PFSK-1 (cell line): ENCODE measurements at regions not wholly inside any gene's neighbourhood (a gene's known extent, or its start where the extent isn't known, plus 50 kb on each side); places are given as distances from the start of the nearest gene placed in this dataset.

Experiments used
- FOXP2 ChIP-seq: optimal IDR thresholded peaks from 2 replicates; pipeline ENCODE3; 2011; ENCODE audit warnings: borderline replicate concordance, control low read depth, inconsistent platforms; ENCODE audit not compliant: insufficient read depth; ENCODE audit errors: extremely low read length, extremely low read depth
- POLR2AphosphoS5 ChIP-seq: IDR thresholded peaks from 2 replicates; pipeline ENCODE4 v1.6.1; 2012; ENCODE audit warnings: low read depth, mild to moderate bottlenecking, control low read depth, low read length, moderate library complexity
- SIN3A ChIP-seq: IDR thresholded peaks from 2 replicates; pipeline ENCODE4 v1.6.1; 2012; ENCODE audit warnings: mild to moderate bottlenecking, low read length, moderate library complexity, borderline replicate concordance; ENCODE audit not compliant: insufficient read depth
- TAF1 ChIP-seq: IDR thresholded peaks from 2 replicates; pipeline ENCODE4 v1.6.1; 2012; ENCODE audit warnings: low read length, control low read depth, borderline replicate concordance; ENCODE audit not compliant: insufficient read depth
- TF ChIP-seq, protein P1 (sequence below), 2 experiments: IDR thresholded peaks; 2 replicates each; pipeline versions ENCODE4 v1.6.1 to v1.8.0; 2011 to 2012; ENCODE audit warnings: low read depth in 2 of 2, low read length in 2 of 2, control low read depth in 1 of 2, inconsistent platforms in 1 of 2, mild to moderate bottlenecking in 1 of 2, moderate library complexity in 1 of 2; ENCODE audit not compliant: insufficient read depth in 1 of 2

- TF ChIP-seq FOXP2, result no peak
- no peak for TF ChIP-seq SIN3A
- TF ChIP-seq, protein P1, sequence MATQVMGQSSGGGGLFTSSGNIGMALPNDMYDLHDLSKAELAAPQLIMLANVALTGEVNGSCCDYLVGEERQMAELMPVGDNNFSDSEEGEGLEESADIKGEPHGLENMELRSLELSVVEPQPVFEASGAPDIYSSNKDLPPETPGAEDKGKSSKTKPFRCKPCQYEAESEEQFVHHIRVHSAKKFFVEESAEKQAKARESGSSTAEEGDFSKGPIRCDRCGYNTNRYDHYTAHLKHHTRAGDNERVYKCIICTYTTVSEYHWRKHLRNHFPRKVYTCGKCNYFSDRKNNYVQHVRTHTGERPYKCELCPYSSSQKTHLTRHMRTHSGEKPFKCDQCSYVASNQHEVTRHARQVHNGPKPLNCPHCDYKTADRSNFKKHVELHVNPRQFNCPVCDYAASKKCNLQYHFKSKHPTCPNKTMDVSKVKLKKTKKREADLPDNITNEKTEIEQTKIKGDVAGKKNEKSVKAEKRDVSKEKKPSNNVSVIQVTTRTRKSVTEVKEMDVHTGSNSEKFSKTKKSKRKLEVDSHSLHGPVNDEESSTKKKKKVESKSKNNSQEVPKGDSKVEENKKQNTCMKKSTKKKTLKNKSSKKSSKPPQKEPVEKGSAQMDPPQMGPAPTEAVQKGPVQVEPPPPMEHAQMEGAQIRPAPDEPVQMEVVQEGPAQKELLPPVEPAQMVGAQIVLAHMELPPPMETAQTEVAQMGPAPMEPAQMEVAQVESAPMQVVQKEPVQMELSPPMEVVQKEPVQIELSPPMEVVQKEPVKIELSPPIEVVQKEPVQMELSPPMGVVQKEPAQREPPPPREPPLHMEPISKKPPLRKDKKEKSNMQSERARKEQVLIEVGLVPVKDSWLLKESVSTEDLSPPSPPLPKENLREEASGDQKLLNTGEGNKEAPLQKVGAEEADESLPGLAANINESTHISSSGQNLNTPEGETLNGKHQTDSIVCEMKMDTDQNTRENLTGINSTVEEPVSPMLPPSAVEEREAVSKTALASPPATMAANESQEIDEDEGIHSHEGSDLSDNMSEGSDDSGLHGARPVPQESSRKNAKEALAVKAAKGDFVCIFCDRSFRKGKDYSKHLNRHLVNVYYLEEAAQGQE (IDR thresholded peaks at IDR 0.05; ENCODE audit: insufficient read depth in 1 of 2, low read depth in 2 of 2, low read length in 2 of 2), result no peak
- TF ChIP-seq POLR2AphosphoS5, result no peak
- no peak for TF ChIP-seq TAF1
Measured at GRCh38 chr11:44404736-44405395, 94.9 kb upstream of the ALX4 start.

- no peak for TF ChIP-seq POLR2AphosphoS5
- TF ChIP-seq TAF1, result no peak
- no peak for TF ChIP-seq FOXP2
- TF ChIP-seq, protein P1 (IDR thresholded peaks at IDR 0.05; ENCODE audit: insufficient read depth in 1 of 2, low read depth in 2 of 2, low read length in 2 of 2), result no peak
- TF ChIP-seq SIN3A, result no peak
Measured at GRCh38 chr11:44407211-44407996, 97.5 kb upstream of the ALX4 start.

GRCh38 chr11:44408141-44408540, 98.2 kb upstream of the ALX4 start:
- TF ChIP-seq TAF1 (no peak), FOXP2 (no peak), POLR2AphosphoS5 (no peak), SIN3A (no peak)
- TF ChIP-seq, protein P1 (IDR thresholded peaks at IDR 0.05; ENCODE audit: insufficient read depth in 1 of 2, low read depth in 2 of 2, low read length in 2 of 2), result no peak

DNA sequence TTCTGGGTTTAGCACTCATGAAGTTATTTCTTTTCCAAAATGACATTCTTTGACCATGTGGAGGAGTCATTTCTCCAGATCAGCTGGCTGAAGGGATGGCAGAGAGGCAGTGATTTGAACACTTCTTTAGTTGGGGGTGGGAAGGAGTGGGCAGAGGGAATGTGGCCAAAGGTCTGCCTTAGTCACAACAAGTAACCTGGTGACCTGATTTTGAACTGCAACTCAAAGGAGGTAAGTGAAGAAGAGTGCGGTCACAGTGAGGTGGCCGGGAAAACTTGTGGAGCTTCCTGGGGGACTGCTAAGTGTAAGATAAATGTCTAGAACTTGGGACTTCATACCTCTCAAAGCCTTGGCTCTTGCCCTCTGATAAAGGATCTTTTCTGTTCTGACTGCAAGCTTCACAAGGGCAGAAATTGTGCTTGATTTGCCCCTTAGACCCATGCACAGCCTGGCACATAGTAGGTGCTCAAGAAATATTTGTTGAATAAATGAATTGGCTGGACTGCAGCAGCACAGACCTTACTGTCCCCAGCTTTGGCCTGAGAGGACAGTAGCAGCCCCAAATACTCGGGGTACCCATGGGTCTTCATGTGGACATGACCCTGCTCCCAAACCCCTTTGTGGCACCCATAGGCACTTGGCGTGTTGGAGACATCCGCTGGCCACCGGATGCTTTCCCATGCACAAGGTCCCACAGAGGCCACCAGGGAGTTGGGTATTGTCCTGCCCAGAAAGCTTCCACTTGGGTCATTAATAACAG, 99.0 kb upstream of the ALX4 start:
- no peak for TF ChIP-seq POLR2AphosphoS5
- TF ChIP-seq, protein P1 (IDR thresholded peaks at IDR 0.05; ENCODE audit: insufficient read depth in 1 of 2, low read depth in 2 of 2, low read length in 2 of 2), result no peak
- TF ChIP-seq TAF1, result no peak
- no peak for TF ChIP-seq SIN3A
- no peak for TF ChIP-seq FOXP2
